ENCODE measurements at regions not wholly inside any gene's neighbourhood (a gene's known extent, or its start where the extent isn't known, plus 50 kb on each side); places are given as distances from the start of the nearest gene placed in this dataset.

DNA sequence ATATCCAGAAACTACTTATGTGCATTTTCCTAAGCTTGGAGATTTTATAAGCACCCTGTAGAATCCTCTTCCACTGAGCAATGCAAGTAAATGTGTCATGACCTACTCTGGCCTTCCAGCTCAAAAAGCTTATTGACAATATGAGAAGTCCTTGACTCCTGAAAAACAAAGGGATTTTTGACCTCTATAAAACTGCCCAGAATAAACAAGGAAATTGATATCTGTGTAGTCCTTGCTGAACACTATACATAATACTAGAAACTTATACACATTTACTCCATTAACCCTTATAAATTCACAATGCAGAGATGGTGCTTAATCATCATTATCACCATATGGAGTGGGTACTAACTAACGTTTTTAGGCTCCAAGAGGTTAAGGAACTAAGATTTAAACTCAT lies 197.4 kb upstream of the KRR1 start (continued):
- TF ChIP-seq NCOA2 (CRISPR knock-in tag; IDR thresholded peaks at IDR 0.05) (peak; percentile 84), GATAD2A (CRISPR knock-in tag; IDR thresholded peaks at IDR 0.05) (peak; percentile 79), EP300 (IDR thresholded peaks at IDR 0.05; ENCODE audit: low read depth in 2 of 2, low read length in 2 of 2) (peak in 1 of 2 experiments; percentile 88; a peak in 2 of 4 replicates), EP300 (CRISPR knock-in tag; IDR thresholded peaks at IDR 0.05; ENCODE audit: borderline replicate concordance) (no peak), HNF4A (CRISPR knock-in tag; IDR thresholded peaks at IDR 0.05) (peak; percentile 68), ZNF260 (CRISPR knock-in tag; IDR thresholded peaks at IDR 0.05; ENCODE audit: borderline replicate concordance, low read depth) (no peak), NFIC (IDR thresholded peaks at IDR 0.05; ENCODE audit: low read length) (peak; percentile 79; the same call in 1 of the 2 replicates), KLF11 (CRISPR knock-in tag; IDR thresholded peaks at IDR 0.05) (no peak), AHDC1 (CRISPR knock-in tag; IDR thresholded peaks at IDR 0.05; ENCODE audit: borderline replicate concordance) (peak; percentile 83; the same call in 1 of the 2 replicates), ISL2 (CRISPR knock-in tag; IDR thresholded peaks at IDR 0.05) (peak; percentile 86), RARA (CRISPR knock-in tag; IDR thresholded peaks at IDR 0.05) (peak; percentile 96), BRCA1 (CRISPR knock-in tag; IDR thresholded peaks at IDR 0.05) (0 out of 2 replicates have a peak, but pooled peaks have one; percentile 62), REXO4 (CRISPR knock-in tag; IDR thresholded peaks at IDR 0.05; ENCODE audit: borderline replicate concordance) (no peak)
- TF ChIP-seq, protein P1, sequence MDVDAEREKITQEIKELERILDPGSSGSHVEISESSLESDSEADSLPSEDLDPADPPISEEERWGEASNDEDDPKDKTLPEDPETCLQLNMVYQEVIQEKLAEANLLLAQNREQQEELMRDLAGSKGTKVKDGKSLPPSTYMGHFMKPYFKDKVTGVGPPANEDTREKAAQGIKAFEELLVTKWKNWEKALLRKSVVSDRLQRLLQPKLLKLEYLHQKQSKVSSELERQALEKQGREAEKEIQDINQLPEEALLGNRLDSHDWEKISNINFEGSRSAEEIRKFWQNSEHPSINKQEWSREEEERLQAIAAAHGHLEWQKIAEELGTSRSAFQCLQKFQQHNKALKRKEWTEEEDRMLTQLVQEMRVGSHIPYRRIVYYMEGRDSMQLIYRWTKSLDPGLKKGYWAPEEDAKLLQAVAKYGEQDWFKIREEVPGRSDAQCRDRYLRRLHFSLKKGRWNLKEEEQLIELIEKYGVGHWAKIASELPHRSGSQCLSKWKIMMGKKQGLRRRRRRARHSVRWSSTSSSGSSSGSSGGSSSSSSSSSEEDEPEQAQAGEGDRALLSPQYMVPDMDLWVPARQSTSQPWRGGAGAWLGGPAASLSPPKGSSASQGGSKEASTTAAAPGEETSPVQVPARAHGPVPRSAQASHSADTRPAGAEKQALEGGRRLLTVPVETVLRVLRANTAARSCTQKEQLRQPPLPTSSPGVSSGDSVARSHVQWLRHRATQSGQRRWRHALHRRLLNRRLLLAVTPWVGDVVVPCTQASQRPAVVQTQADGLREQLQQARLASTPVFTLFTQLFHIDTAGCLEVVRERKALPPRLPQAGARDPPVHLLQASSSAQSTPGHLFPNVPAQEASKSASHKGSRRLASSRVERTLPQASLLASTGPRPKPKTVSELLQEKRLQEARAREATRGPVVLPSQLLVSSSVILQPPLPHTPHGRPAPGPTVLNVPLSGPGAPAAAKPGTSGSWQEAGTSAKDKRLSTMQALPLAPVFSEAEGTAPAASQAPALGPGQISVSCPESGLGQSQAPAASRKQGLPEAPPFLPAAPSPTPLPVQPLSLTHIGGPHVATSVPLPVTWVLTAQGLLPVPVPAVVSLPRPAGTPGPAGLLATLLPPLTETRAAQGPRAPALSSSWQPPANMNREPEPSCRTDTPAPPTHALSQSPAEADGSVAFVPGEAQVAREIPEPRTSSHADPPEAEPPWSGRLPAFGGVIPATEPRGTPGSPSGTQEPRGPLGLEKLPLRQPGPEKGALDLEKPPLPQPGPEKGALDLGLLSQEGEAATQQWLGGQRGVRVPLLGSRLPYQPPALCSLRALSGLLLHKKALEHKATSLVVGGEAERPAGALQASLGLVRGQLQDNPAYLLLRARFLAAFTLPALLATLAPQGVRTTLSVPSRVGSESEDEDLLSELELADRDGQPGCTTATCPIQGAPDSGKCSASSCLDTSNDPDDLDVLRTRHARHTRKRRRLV (CRISPR knock-in tag; IDR thresholded peaks at IDR 0.05), result no peak
- TF ChIP-seq, protein P2, sequence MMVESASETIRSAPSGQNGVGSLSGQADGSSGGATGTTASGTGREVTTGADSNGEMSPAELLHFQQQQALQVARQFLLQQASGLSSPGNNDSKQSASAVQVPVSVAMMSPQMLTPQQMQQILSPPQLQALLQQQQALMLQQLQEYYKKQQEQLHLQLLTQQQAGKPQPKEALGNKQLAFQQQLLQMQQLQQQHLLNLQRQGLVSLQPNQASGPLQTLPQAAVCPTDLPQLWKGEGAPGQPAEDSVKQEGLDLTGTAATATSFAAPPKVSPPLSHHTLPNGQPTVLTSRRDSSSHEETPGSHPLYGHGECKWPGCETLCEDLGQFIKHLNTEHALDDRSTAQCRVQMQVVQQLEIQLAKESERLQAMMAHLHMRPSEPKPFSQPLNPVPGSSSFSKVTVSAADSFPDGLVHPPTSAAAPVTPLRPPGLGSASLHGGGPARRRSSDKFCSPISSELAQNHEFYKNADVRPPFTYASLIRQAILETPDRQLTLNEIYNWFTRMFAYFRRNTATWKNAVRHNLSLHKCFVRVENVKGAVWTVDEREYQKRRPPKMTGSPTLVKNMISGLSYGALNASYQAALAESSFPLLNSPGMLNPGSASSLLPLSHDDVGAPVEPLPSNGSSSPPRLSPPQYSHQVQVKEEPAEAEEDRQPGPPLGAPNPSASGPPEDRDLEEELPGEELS (CRISPR knock-in tag; IDR thresholded peaks at IDR 0.05), result peak; percentile 63
- TF ChIP-seq, protein P3, sequence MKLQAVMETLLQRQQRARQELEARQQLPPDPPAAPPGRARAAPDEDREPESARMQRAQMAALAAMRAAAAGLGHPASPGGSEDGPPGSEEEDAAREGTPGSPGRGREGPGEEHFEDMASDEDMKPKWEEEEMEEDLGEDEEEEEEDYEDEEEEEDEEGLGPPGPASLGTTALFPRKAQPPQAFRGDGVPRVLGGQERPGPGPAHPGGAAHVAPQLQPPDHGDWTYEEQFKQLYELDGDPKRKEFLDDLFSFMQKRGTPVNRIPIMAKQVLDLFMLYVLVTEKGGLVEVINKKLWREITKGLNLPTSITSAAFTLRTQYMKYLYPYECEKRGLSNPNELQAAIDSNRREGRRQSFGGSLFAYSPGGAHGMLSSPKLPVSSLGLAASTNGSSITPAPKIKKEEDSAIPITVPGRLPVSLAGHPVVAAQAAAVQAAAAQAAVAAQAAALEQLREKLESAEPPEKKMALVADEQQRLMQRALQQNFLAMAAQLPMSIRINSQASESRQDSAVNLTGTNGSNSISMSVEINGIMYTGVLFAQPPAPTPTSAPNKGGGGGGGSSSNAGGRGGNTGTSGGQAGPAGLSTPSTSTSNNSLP (IDR thresholded peaks at IDR 0.05; ENCODE audit: low read depth, low read length), result peak; percentile 87
